ENCODE measurements at regions not wholly inside any gene's neighbourhood (a gene's known extent, or its start where the extent isn't known, plus 50 kb on each side); places are given as distances from the start of the nearest gene placed in this dataset.

- H3K4me1 Mint-ChIP-seq (ENCODE audit: low read depth) = peaks cover 4% of the 10 kb centered on the region
- no peaks in the 10 kb centered on the region for H3K9me3 Mint-ChIP-seq
These were observed 75.9 kb upstream of the GATA5 start for GRCh38 chr20:62551407-62552323.

GRCh38 chr20:62552613-62553012 lies 76.8 kb upstream of the GATA5 start:
- H3K4me1 Mint-ChIP-seq (ENCODE audit: low read depth) = peaks cover 4% of the 10 kb centered on the region
- H3K27ac Mint-ChIP-seq = no peak overlapping the region
- peaks cover 32% of the 10 kb centered on the region for H3K27me3 Mint-ChIP-seq
- no peaks in the 10 kb centered on the region for H3K9me3 Mint-ChIP-seq
- no peak overlapping the region for H3K4me3 Mint-ChIP-seq
- H3K36me3 Mint-ChIP-seq (ENCODE audit: low read depth) = no peaks in the 10 kb centered on the region

More at GRCh38 chr20:62551407-62552323, 75.9 kb upstream of the GATA5 start:
- Mint-ChIP-seq H3K27ac (no peak overlapping the region), H3K36me3 (ENCODE audit: low read depth) (no peaks in the 10 kb centered on the region), H3K4me3 (no peak overlapping the region), H3K27me3 (peaks cover 32% of the 10 kb centered on the region)

GRCh38 chr20:62553136-62553837 lies 77.5 kb upstream of the GATA5 start:
- Mint-ChIP-seq H3K4me1 (ENCODE audit: low read depth) (peaks cover 4% of the 10 kb centered on the region), H3K9me3 (no peaks in the 10 kb centered on the region), H3K36me3 (ENCODE audit: low read depth) (no peaks in the 10 kb centered on the region), H3K4me3 (no peak overlapping the region), H3K27ac (no peak overlapping the region), H3K27me3 (peaks cover 30% of the 10 kb centered on the region)

- no peak overlapping the region for H3K27ac Mint-ChIP-seq
- peaks cover 4% of the 10 kb centered on the region for H3K4me1 Mint-ChIP-seq (ENCODE audit: low read depth)
- no peaks in the 10 kb centered on the region for H3K9me3 Mint-ChIP-seq
- no peak overlapping the region for H3K4me3 Mint-ChIP-seq
- H3K27me3 Mint-ChIP-seq = peaks cover 25% of the 10 kb centered on the region
- no peaks in the 10 kb centered on the region for H3K36me3 Mint-ChIP-seq (ENCODE audit: low read depth)
These were observed 78.0 kb upstream of the GATA5 start for GRCh38 chr20:62553838-62554161.

DNA sequence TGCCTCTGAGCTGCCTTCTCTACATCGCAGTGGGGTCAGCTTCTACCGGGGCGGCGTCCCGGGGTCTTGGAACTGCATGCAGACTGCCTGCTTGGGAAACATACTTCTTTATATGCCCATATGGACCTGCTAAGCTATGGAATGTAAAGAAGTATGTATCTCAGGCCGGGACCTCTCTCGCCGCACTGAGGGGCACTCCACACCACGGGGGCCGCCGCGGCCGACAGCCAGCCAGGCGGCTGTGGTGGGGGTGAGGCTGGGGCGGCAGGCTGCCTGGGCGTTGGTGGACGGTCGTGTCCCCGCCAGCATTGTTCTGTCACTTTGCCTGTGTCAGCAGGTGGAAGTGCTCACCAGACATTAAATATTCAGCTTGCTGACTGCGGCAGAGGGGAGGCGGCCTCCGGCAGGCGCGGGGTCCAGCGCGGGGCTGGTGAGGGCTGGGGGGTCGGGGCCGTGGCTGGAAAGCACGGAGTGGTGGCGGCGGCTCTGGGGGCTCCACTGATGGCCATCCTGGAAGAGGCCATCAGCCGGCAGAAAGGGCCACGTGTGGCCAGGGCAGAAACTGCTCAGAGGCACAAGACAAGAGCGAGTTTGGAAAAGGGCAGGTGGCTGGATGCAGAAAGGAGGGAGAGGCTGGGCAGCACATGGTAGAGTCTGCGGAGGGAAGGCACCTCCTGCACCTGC lies 78.6 kb upstream of the GATA5 start:
- no peak overlapping the region for H3K4me3 Mint-ChIP-seq
- no peaks in the 10 kb centered on the region for H3K36me3 Mint-ChIP-seq (ENCODE audit: low read depth)
- H3K4me1 Mint-ChIP-seq (ENCODE audit: low read depth) = peaks cover 4% of the 10 kb centered on the region
- no peaks in the 10 kb centered on the region for H3K9me3 Mint-ChIP-seq
- H3K27me3 Mint-ChIP-seq = peaks cover 22% of the 10 kb centered on the region
- no peak overlapping the region for H3K27ac Mint-ChIP-seq

GRCh38 chr20:62554898-62555641 lies 79.3 kb upstream of the GATA5 start:
- H3K27me3 Mint-ChIP-seq = peaks cover 21% of the 10 kb centered on the region
- no peak overlapping the region for H3K4me3 Mint-ChIP-seq
- H3K4me1 Mint-ChIP-seq (ENCODE audit: low read depth) = peaks cover 4% of the 10 kb centered on the region
- H3K9me3 Mint-ChIP-seq = no peaks in the 10 kb centered on the region
- H3K27ac Mint-ChIP-seq = no peak overlapping the region
- H3K36me3 Mint-ChIP-seq (ENCODE audit: low read depth) = no peaks in the 10 kb centered on the region

DNA sequence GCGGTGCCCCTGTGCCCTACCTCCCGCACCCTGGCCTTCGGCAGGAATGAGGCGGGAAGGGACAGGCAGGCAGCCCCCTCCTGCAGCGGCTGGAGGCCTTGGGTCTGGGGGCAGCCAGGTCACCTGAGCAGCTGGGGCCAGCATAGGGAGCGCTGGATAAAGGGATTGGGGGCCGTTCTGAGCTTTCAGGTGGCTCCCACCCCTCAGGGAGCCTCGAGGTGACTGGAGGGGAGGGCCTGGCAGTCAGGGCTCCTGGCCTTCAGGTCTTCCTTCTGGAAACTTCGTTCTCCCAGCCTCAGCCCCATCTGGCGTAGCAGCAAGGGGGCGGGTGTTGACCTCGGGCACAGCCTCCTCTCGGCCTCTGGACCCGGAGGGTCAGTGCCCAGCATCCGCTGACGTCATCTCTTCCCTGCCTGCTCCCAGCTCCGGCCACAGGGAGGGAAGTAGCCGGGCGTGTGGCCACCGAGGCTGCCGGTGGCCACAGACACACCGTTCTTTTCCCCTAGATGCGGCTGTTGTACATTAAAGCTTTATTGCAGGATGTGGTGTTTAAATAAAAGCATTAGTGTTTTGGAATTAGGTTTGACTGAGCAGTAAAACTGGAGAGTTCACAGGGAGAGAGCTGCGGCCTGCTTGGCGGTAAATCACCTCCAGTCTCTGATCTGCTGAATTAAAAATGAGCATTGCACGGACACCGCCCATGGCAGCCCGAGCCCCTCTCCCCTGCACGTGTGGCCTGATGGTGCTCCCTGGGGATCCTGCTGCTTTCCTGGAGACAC lies 80.0 kb upstream of the GATA5 start:
- H3K36me3 Mint-ChIP-seq (ENCODE audit: low read depth) = no peaks in the 10 kb centered on the region
- no peak overlapping the region for H3K27ac Mint-ChIP-seq
- peaks cover 16% of the 10 kb centered on the region for H3K27me3 Mint-ChIP-seq
- no peak overlapping the region for H3K4me3 Mint-ChIP-seq
- H3K4me1 Mint-ChIP-seq (ENCODE audit: low read depth) = no peaks in the 10 kb centered on the region
- no peaks in the 10 kb centered on the region for H3K9me3 Mint-ChIP-seq

DNA sequence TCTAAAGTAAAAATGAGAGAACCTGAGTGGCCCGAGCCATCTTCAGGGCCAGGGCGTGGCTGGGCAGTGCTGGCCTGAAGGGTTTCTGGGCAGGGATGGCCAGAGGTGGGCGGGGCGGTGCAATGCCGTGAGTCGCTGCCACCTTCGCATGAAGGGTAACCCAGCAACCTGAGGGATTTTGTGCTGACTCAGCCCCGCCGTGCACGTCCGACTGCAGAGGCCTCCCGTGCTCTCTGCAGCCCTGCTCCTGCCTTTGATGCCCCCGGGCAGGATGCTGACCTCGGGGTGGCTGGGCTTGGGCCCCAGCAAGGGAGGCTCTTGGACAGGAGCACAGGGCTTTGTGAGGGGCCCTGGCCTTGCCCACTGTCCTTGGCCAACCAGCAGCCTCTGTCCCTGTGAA lies 81.7 kb upstream of the GATA5 start:
- H3K27ac Mint-ChIP-seq = no peak overlapping the region
- H3K27me3 Mint-ChIP-seq = peaks cover 11% of the 10 kb centered on the region
- H3K36me3 Mint-ChIP-seq (ENCODE audit: low read depth) = no peaks in the 10 kb centered on the region
- no peak overlapping the region for H3K4me3 Mint-ChIP-seq
- no peaks in the 10 kb centered on the region for H3K9me3 Mint-ChIP-seq
- peaks cover 5% of the 10 kb centered on the region for H3K4me1 Mint-ChIP-seq (ENCODE audit: low read depth)

DNA sequence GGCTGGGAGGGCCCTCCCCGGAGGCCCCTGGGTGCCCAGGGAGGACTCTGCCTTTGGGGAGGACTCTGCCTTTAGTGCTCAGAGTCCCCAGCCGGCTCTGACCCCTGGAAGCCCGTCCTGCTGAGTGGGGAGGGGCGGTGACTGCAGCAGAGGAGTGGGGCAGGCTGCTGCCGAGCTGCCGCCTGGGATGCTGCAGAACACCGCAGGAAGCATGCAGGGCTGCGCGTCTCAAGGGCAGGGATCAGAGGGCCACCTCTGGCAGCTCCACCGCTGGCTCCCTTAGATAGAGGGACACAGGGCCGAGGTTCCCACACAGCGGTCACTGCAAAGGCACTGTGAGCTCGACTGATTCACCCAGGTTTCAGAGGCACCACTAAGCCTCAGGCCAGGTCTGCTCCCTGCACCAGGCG lies 82.2 kb upstream of the GATA5 start:
- no peak overlapping the region for H3K4me3 Mint-ChIP-seq
- H3K27ac Mint-ChIP-seq = no peak overlapping the region
- peaks cover 6% of the 10 kb centered on the region for H3K27me3 Mint-ChIP-seq
- no peaks in the 10 kb centered on the region for H3K36me3 Mint-ChIP-seq (ENCODE audit: low read depth)
- H3K4me1 Mint-ChIP-seq (ENCODE audit: low read depth) = peaks cover 5% of the 10 kb centered on the region
- no peaks in the 10 kb centered on the region for H3K9me3 Mint-ChIP-seq

DNA sequence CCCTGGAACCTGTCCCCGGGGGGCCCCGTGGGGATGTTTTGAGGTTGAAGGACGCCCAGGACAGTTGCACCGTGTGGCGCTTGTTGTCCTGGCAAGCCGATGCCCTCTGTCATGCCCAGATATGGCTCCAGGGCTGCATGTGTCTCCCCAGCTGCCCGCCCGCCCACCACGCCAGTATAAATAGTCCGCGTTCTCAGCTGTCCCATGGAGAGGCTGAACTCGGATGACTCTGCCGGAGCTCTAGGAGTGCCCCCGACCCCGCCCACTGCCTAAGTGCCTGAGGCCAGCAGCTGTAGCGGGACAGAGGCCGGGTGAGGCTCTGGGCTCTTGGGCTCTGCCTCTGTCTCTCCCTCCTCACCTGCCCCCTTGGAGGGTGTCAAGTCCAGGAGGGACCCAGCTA lies 83.0 kb upstream of the GATA5 start:
- Mint-ChIP-seq H3K36me3 (ENCODE audit: low read depth) (no peaks in the 10 kb centered on the region), H3K27ac (no peak overlapping the region), H3K4me3 (no peak overlapping the region), H3K27me3 (peaks cover 5% of the 10 kb centered on the region), H3K4me1 (ENCODE audit: low read depth) (peaks cover 5% of the 10 kb centered on the region), H3K9me3 (no peaks in the 10 kb centered on the region)

GRCh38 chr20:62560162-62560561 lies 82.1 kb upstream of the SLCO4A1 start:
- Mint-ChIP-seq H3K36me3 (ENCODE audit: low read depth) (no peaks in the 10 kb centered on the region), H3K9me3 (no peaks in the 10 kb centered on the region), H3K4me3 (no peak overlapping the region), H3K4me1 (ENCODE audit: low read depth) (peaks cover 5% of the 10 kb centered on the region), H3K27ac (no peak overlapping the region), H3K27me3 (peaks cover 3% of the 10 kb centered on the region)

DNA sequence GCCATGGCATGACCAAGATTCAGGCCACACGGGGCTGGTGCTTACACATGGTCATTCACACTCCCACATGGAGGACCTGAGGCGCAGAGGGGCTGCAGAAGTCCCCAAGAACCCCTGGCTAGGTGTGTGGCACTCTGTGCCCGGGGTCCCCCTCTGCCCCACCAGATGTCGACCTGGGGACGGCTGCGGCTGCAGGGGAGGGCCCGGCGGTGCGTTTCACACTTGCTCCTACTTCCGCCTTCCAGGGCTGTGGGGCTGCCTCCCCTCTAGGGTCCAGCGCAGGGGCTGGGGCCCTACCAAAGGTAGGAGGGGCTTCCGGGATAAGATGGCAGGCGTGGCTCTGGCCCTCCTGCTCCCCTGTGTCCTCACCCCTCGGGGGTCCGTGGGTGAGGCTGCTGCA lies 81.1 kb upstream of the SLCO4A1 start:
- Mint-ChIP-seq H3K27me3 (peaks cover 3% of the 10 kb centered on the region), H3K9me3 (no peaks in the 10 kb centered on the region), H3K27ac (no peak overlapping the region), H3K4me3 (no peak overlapping the region), H3K4me1 (ENCODE audit: low read depth) (peaks cover 5% of the 10 kb centered on the region), H3K36me3 (ENCODE audit: low read depth) (no peaks in the 10 kb centered on the region)

- peaks cover 3% of the 10 kb centered on the region for H3K27me3 Mint-ChIP-seq
- no peak overlapping the region for H3K27ac Mint-ChIP-seq
- no peak overlapping the region for H3K4me3 Mint-ChIP-seq
- no peaks in the 10 kb centered on the region for H3K36me3 Mint-ChIP-seq (ENCODE audit: low read depth)
- H3K4me1 Mint-ChIP-seq (ENCODE audit: low read depth) = peaks cover 5% of the 10 kb centered on the region
- no peaks in the 10 kb centered on the region for H3K9me3 Mint-ChIP-seq
These were observed 80.4 kb upstream of the SLCO4A1 start for GRCh38 chr20:62561948-62562347.

- H3K27me3 Mint-ChIP-seq = peaks cover 3% of the 10 kb centered on the region
- no peak overlapping the region for H3K4me3 Mint-ChIP-seq
- H3K36me3 Mint-ChIP-seq (ENCODE audit: low read depth) = no peaks in the 10 kb centered on the region
- peaks cover 5% of the 10 kb centered on the region for H3K4me1 Mint-ChIP-seq (ENCODE audit: low read depth)
- H3K9me3 Mint-ChIP-seq = no peaks in the 10 kb centered on the region
- no peak overlapping the region for H3K27ac Mint-ChIP-seq
These were observed 79.5 kb upstream of the SLCO4A1 start for GRCh38 chr20:62562831-62563230.
